Adrenal gland (tissue), 5 donors: ENCODE measurements at regions not wholly inside any gene's neighbourhood (a gene's known extent, or its start where the extent isn't known, plus 50 kb on each side); places are given as distances from the start of the nearest gene placed in this dataset.

Experiments
- CTCF ChIP-seq, 6 experiments: fragments of 450-650 bp in 4 of 6; fragments of 200-600 bp in 2 of 6; sonication (generic) in 1 of 6; IDR thresholded peaks; 1 replicate in 5 of 6; 2 replicates in 1 of 6; pipeline versions ENCODE4 v1.5.1 to v1.8.0; 2016 to 2021; ENCODE audit warnings: antibody characterized with exemption in 6 of 6, mild to moderate bottlenecking in 2 of 6, moderate library complexity in 1 of 6
- POLR2A ChIP-seq, 2 donors: fragments of 450-650 bp; IDR thresholded peaks; one replicate each; pipeline ENCODE4 v1.6.1; 2017; ENCODE audit warnings: antibody characterized with exemption in 2 of 2, mild to moderate bottlenecking in 2 of 2, moderate library complexity in 1 of 2
- donor health status: DM: no; HTN: no; CAD: no.

- TF ChIP-seq POLR2A (IDR thresholded peaks at IDR 0.05) = no peak
- no peak for TF ChIP-seq CTCF (IDR thresholded peaks at IDR 0.05)
Observed at GRCh38 chr5:141753143-141753970, 71.3 kb upstream of the ARAP3 start.
